KMS-11 (cell line): ENCODE measurements at regions not wholly inside any gene's neighbourhood (a gene's known extent, or its start where the extent isn't known, plus 50 kb on each side); places are given as distances from the start of the nearest gene placed in this dataset.

Experiments
- H2AFZ ChIP-seq: fragments of 200-600 bp; sonication (generic); 2 replicates; pipeline ENCODE4 v1.6.1; 2016; ENCODE audit warnings: antibody characterized with exemption, mixed run types, low read depth
- H3K27ac ChIP-seq: fragments of 200-600 bp; sonication (generic); 2 replicates; pipeline ENCODE4 v1.6.1; 2016; ENCODE audit warnings: mild to moderate bottlenecking, mixed run types
- H3K27me3 ChIP-seq: fragments of 200-600 bp; sonication (generic); 2 replicates; pipeline ENCODE4 v1.6.1; 2017; ENCODE audit warnings: mild to moderate bottlenecking, low read depth, mixed run types, moderate library complexity; ENCODE audit not compliant: insufficient read depth
- H3K36me3 ChIP-seq: fragments of 200-600 bp; sonication (generic); 2 replicates; pipeline ENCODE4 v1.6.1; 2017; ENCODE audit warnings: mild to moderate bottlenecking, mixed run types; ENCODE audit not compliant: insufficient read depth
- H3K4me1 ChIP-seq: fragments of 200-600 bp; sonication (generic); 2 replicates; pipeline ENCODE4 v1.6.1; 2016; ENCODE audit warnings: mild to moderate bottlenecking, low read depth, mixed run types; ENCODE audit not compliant: poor library complexity, severe bottlenecking
- H3K4me2 ChIP-seq: fragments of 200-600 bp; sonication (generic); 2 replicates; pipeline ENCODE4 v1.7.0; 2016; ENCODE audit warnings: mild to moderate bottlenecking, mixed run types
- H3K4me3 ChIP-seq: fragments of 200-600 bp; sonication (generic); IDR thresholded peaks from 2 replicates; pipeline ENCODE4 v1.6.1; 2017; ENCODE audit warnings: low read depth, low read length, mixed read lengths; ENCODE audit not compliant: insufficient read depth
- H3K79me2 ChIP-seq: fragments of 200-600 bp; sonication (generic); 2 replicates; pipeline ENCODE4 v1.6.1; 2016; ENCODE audit warnings: low read depth, mixed run types; ENCODE audit not compliant: insufficient read depth
- H3K9ac ChIP-seq: fragments of 200-600 bp; sonication (generic); 2 replicates; pipeline ENCODE4 v1.6.1; 2016; ENCODE audit warnings: mild to moderate bottlenecking, mixed run types
- H4K20me1 ChIP-seq: fragments of 200-600 bp; sonication (generic); 2 replicates; pipeline ENCODE4 v1.6.1; 2016; ENCODE audit warnings: mild to moderate bottlenecking, mixed run types; ENCODE audit not compliant: insufficient read depth
- TF ChIP-seq, protein P1 (sequence below): fragments of 200-600 bp; sonication (generic); conservative IDR thresholded peaks from 2 replicates; pipeline ENCODE4 v1.6.1; 2017; ENCODE audit warnings: low read depth, mild to moderate bottlenecking, antibody characterized with exemption, low read length, moderate library complexity, mixed read lengths

DNA sequence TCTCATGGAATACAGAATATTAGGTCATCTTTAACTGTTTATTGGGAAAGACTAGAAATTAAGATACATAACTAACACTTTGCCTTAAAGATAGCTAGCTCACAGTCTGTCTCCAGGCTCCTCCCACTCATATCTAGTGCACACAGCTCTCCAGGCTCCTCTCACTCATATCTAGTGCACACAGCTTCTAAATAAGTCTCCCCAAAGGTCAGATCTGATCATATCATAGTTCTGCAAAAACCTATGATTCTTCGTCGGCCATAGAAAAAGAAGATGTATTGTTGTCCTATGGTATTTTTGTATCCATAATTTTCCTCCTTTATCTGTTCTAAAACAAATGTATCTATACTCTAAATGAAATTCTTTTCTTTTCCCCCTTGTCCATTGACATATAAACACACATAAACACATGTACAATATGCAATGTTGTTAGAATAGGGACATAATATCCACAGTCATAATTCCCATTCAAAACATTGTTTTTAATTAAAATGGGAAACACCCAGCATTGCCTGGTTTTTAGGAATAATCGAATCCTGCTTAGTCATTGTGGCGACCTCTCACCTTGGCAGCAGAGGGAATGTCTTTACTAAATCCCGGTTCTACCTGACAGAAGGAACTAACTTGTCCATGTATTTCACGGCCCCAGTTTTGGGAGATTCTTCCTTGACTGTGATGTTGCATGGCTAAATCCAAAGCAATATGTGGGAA, 1282.0 kb downstream of the PCDH7 start:
- no peaks in the 10 kb centered on the region for H4K20me1 ChIP-seq
- no peak overlapping the region for H3K27ac ChIP-seq
- no peaks in the 10 kb centered on the region for H3K27me3 ChIP-seq
- no peak overlapping the region for H3K4me2 ChIP-seq
- H3K4me1 ChIP-seq: no peaks in the 10 kb centered on the region
- H3K4me3 ChIP-seq: no peak overlapping the region
- H3K79me2 ChIP-seq: no peaks in the 10 kb centered on the region
- H3K36me3 ChIP-seq: no peaks in the 10 kb centered on the region
- no peak overlapping the region for H3K9ac ChIP-seq
- TF ChIP-seq, protein P1, sequence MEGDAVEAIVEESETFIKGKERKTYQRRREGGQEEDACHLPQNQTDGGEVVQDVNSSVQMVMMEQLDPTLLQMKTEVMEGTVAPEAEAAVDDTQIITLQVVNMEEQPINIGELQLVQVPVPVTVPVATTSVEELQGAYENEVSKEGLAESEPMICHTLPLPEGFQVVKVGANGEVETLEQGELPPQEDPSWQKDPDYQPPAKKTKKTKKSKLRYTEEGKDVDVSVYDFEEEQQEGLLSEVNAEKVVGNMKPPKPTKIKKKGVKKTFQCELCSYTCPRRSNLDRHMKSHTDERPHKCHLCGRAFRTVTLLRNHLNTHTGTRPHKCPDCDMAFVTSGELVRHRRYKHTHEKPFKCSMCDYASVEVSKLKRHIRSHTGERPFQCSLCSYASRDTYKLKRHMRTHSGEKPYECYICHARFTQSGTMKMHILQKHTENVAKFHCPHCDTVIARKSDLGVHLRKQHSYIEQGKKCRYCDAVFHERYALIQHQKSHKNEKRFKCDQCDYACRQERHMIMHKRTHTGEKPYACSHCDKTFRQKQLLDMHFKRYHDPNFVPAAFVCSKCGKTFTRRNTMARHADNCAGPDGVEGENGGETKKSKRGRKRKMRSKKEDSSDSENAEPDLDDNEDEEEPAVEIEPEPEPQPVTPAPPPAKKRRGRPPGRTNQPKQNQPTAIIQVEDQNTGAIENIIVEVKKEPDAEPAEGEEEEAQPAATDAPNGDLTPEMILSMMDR: no peak
- no peak overlapping the region for H2AFZ ChIP-seq

DNA sequence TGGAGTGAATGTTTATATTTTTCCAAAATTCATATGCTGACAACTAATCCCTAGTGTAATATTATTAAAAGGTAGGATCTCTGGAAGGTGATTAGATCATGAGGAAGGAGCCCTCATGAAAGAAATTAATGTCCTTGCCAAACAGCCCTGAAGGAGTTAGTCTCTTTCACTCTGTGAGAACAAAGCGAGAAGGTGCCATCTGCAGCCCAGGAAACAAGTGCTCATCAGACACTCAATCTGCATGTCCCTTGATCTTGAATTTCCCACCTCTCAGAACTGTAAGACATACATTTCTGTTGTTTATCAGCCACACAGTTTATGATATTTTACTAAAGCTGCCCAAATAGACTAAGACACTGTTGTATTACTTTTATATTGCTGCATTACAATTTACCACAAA, 1283.4 kb downstream of the PCDH7 start:
- Histone ChIP-seq H3K79me2 (no peaks in the 10 kb centered on the region), H2AFZ (no peak overlapping the region), H3K9ac (no peak overlapping the region), H3K4me1 (no peaks in the 10 kb centered on the region), H3K4me3 (no peak overlapping the region), H3K4me2 (no peak overlapping the region), H3K27ac (no peak overlapping the region), H3K36me3 (no peaks in the 10 kb centered on the region), H3K27me3 (no peaks in the 10 kb centered on the region), H4K20me1 (no peaks in the 10 kb centered on the region)
- TF ChIP-seq, protein P1: no peak

DNA sequence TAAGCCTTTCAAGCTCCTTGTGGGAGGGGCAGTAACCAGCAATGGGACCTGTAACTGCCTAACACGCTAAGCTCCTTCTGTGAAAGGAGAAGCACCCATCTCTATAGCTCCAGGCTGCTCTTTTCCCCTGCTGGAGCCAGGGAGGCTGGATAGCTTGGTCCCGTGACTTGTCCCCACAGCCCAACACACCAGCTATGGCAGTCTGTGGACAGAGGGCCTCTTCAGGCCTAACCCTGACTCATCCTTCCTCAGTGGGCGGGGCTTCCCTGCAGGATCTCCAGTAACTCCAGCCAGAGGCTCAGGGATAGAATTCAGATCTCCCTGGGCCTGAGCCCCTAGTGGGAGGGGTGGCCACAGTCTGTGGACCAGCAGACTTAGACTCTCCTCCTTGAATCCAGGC, 1290.1 kb downstream of the PCDH7 start:
- TF ChIP-seq, protein P1: no peak
- H3K4me3 ChIP-seq: no peak overlapping the region
- no peaks in the 10 kb centered on the region for H3K36me3 ChIP-seq
- no peak overlapping the region for H3K27ac ChIP-seq
- H4K20me1 ChIP-seq: no peaks in the 10 kb centered on the region
- H3K9ac ChIP-seq: no peak overlapping the region
- H2AFZ ChIP-seq: no peak overlapping the region
- H3K27me3 ChIP-seq: no peaks in the 10 kb centered on the region
- no peaks in the 10 kb centered on the region for H3K4me1 ChIP-seq
- H3K79me2 ChIP-seq: no peaks in the 10 kb centered on the region
- no peak overlapping the region for H3K4me2 ChIP-seq

DNA sequence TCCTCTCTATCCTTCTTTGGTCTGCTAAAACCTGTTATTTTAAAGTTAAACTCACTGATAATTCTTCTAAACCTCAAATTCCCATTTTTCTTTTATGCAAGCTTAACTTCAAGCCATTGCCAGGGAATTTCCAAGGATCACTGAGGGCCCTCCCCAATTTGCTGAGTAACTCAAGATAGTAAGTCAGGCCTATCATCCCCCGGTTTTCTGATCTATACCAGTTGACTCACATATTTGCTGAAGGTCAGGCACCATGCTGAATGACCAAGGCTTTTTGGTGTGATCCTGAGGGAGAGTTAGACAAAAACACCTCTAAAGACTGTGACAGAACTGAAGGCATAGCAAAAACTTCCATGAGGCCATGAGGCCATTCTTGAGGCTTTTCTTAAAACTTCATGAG, 1301.9 kb downstream of the PCDH7 start:
- Histone ChIP-seq H2AFZ (no peak overlapping the region), H3K79me2 (no peaks in the 10 kb centered on the region), H3K4me2 (no peak overlapping the region), H3K27me3 (no peaks in the 10 kb centered on the region), H3K27ac (no peak overlapping the region), H3K4me3 (no peak overlapping the region), H4K20me1 (no peaks in the 10 kb centered on the region), H3K9ac (no peak overlapping the region), H3K4me1 (no peaks in the 10 kb centered on the region), H3K36me3 (no peaks in the 10 kb centered on the region)
- TF ChIP-seq, protein P1: no peak
